Breast epithelium (tissue), 4 donors: ENCODE measurements at regions not wholly inside any gene's neighbourhood (a gene's known extent, or its start where the extent isn't known, plus 50 kb on each side); places are given as distances from the start of the nearest gene placed in this dataset.
A peak's percentile ranks its signal among the peaks of the same experiment; 100 is the strongest.

Source experiments
- DNase-seq, 2 donors: peaks; one replicate each; pipeline ENCODE4 v3.0.0-alpha.2; 2019; ENCODE audit warnings: low spot score in 2 of 2
- H3K27ac ChIP-seq, 2 donors: fragments of 200-600 bp; sonication (generic) in 1 of 2; one replicate each; pipeline ENCODE4 v1.5.1; 2016 to 2019; ENCODE audit warnings: mild to moderate bottlenecking in 1 of 2
- H3K27me3 ChIP-seq, 2 donors: fragments of 200-600 bp; sonication (generic) in 1 of 2; one replicate each; pipeline versions ENCODE4 v1.5.1 to v1.6.0; 2017 to 2019; ENCODE audit warnings: control low read depth in 1 of 2, mild to moderate bottlenecking in 1 of 2
- H3K36me3 ChIP-seq: fragments of 200-600 bp; one replicate; pipeline ENCODE4 v1.5.1; 2019
- H3K4me1 ChIP-seq, 2 donors: fragments of 200-600 bp; sonication (generic); one replicate each; pipeline ENCODE4 v1.5.1; 2016 to 2019; ENCODE audit warnings: control low read depth in 1 of 2
- H3K4me3 ChIP-seq, 3 donors: fragments of 200-600 bp; sonication (generic); 1 replicate in 2 of 3; 2 replicates in 1 of 3; pipeline ENCODE4 v1.5.1; 2016 to 2019; ENCODE audit warnings: mild to moderate bottlenecking in 3 of 3, moderate library complexity in 2 of 3
- H3K9me3 ChIP-seq, 2 donors: fragments of 200-600 bp; sonication (generic) in 1 of 2; one replicate each; pipeline ENCODE4 v1.5.1; 2016 to 2019; ENCODE audit warnings: control low read depth in 1 of 2
- CTCF ChIP-seq, 3 donors: fragments of 450-650 bp; IDR thresholded peaks; one replicate each; pipeline ENCODE4 v1.5.1; 2016 to 2017; ENCODE audit warnings: antibody characterized with exemption in 3 of 3, mild to moderate bottlenecking in 3 of 3, moderate library complexity in 3 of 3
- POLR2A ChIP-seq: fragments of 450-650 bp; IDR thresholded peaks from one replicate; pipeline ENCODE4 v1.6.1; 2016; ENCODE audit warnings: antibody characterized with exemption, mild to moderate bottlenecking, moderate library complexity
- POLR2AphosphoS5 ChIP-seq, 3 donors: sonication (generic); formaldehyde crosslinking; IDR thresholded peaks; one replicate each; pipeline ENCODE4 v1.6.1; 2017; ENCODE audit warnings: antibody characterized with exemption in 3 of 3
- intact Hi-C: fragments of 100-400 bp; cut with DNase I; formaldehyde crosslinking; loops from one replicate; pipeline ENCODE4 v1.15.1; 2023; ENCODE audit warnings: low total_unique reads

GRCh38 chr4:101730291-101731117, 60.0 kb upstream of the BANK1 start:
- H3K27ac ChIP-seq = no peak overlapping the region
- intact Hi-C loops = no loop called here
- TF ChIP-seq POLR2A = no peak
- peak; percentile 50 to 57 (median 52) for TF ChIP-seq CTCF (IDR thresholded peaks at IDR 0.05)
- no peak for TF ChIP-seq POLR2AphosphoS5 (IDR thresholded peaks at IDR 0.05)
- H3K27me3 ChIP-seq = no peaks in the 10 kb centered on the region
- no peaks in the 10 kb centered on the region for H3K36me3 ChIP-seq
- H3K4me3 ChIP-seq = no peak overlapping the region
- no peaks in the 10 kb centered on the region for H3K9me3 ChIP-seq
- no peaks in the 10 kb centered on the region for H3K4me1 ChIP-seq
- DNase-seq = peak in 1 of 2 donors; percentile 41

GRCh38 chr4:101727238-101727637, 63.3 kb upstream of the BANK1 start:
- intact Hi-C loops = loop anchor here (10.0 kb wide), 1 partner anchor 1798 kb away; no protein-coding TSS in a partner anchor
- Histone ChIP-seq H3K4me1 (no peaks in the 10 kb centered on the region), H3K27ac (no peak overlapping the region), H3K36me3 (no peaks in the 10 kb centered on the region), H3K4me3 (no peak overlapping the region), H3K9me3 (no peaks in the 10 kb centered on the region), H3K27me3 (no peaks in the 10 kb centered on the region)
- no peak for DNase-seq
- TF ChIP-seq CTCF (IDR thresholded peaks at IDR 0.05) (no peak), POLR2A (no peak)

GRCh38 chr4:101724093-101724492, 66.4 kb upstream of the BANK1 start:
- Histone ChIP-seq H3K36me3 (no peaks in the 10 kb centered on the region), H3K27ac (no peak overlapping the region), H3K4me1 (no peaks in the 10 kb centered on the region), H3K4me3 (no peak overlapping the region), H3K27me3 (no peaks in the 10 kb centered on the region), H3K9me3 (no peaks in the 10 kb centered on the region)
- TF ChIP-seq POLR2A (no peak), CTCF (IDR thresholded peaks at IDR 0.05) (no peak), POLR2AphosphoS5 (IDR thresholded peaks at IDR 0.05) (no peak)
- intact Hi-C loops = loop anchor here (10.0 kb wide), 1 partner anchor 1801 kb away; no protein-coding TSS in a partner anchor
- DNase-seq = no peak

- no peak overlapping the region for H3K4me3 ChIP-seq
- no peaks in the 10 kb centered on the region for H3K4me1 ChIP-seq
- DNase-seq = no peak
- intact Hi-C loops = no loop called here
- H3K9me3 ChIP-seq = peaks cover 0 to 20% of the 10 kb centered on the region in 2 donors
- H3K27ac ChIP-seq = no peak overlapping the region
- H3K36me3 ChIP-seq = no peaks in the 10 kb centered on the region
- no peak for TF ChIP-seq CTCF (IDR thresholded peaks at IDR 0.05)
- TF ChIP-seq POLR2AphosphoS5 (IDR thresholded peaks at IDR 0.05) = no peak
- TF ChIP-seq POLR2A = no peak
- H3K27me3 ChIP-seq = no peaks in the 10 kb centered on the region
Observed at GRCh38 chr4:101718810-101719209, 71.7 kb upstream of the BANK1 start.

GRCh38 chr4:101711590-101712260, 78.8 kb upstream of the BANK1 start:
- Histone ChIP-seq H3K4me3 (no peak overlapping the region), H3K9me3 (peaks cover 0 to 8% of the 10 kb centered on the region in 2 donors), H3K36me3 (no peaks in the 10 kb centered on the region), H3K27ac (no peak overlapping the region), H3K4me1 (no peaks in the 10 kb centered on the region), H3K27me3 (no peaks in the 10 kb centered on the region)
- no peak for DNase-seq
- intact Hi-C loops = no loop called here
- TF ChIP-seq CTCF (IDR thresholded peaks at IDR 0.05) (no peak), POLR2AphosphoS5 (IDR thresholded peaks at IDR 0.05) (no peak), POLR2A (no peak)
